SH-SY5Y (cell line): ENCODE measurements at regions not wholly inside any gene's neighbourhood (a gene's known extent, or its start where the extent isn't known, plus 50 kb on each side); places are given as distances from the start of the nearest gene placed in this dataset.

Experiments used
- GATA2 ChIP-seq: IDR thresholded peaks from 2 replicates; pipeline ENCODE4 v1.6.1; 2011; ENCODE audit warnings: mild to moderate bottlenecking, low read depth, low read length
- GATA3 ChIP-seq: IDR thresholded peaks from 2 replicates; pipeline ENCODE4 v1.6.1; 2011; ENCODE audit warnings: low read depth, mild to moderate bottlenecking, low read length, moderate library complexity

- TF ChIP-seq GATA2 (no peak), GATA3 (no peak)
Observed at GRCh38 chr18:75120521-75120920, 88.4 kb downstream of the PTGR3 start.
